HG03575 (cell line): ENCODE measurements at regions not wholly inside any gene's neighbourhood (a gene's known extent, or its start where the extent isn't known, plus 50 kb on each side); places are given as distances from the start of the nearest gene placed in this dataset.

Source experiments
- ATAC-seq: cut with Tn5 transposase; IDR thresholded peaks from one replicate; pipeline ENCODE4 v1.9.1; 2021; ENCODE audit not compliant: unreplicated experiment, insufficient number of reproducible peaks, low FRiP score; ENCODE audit errors: extremely low read depth

DNA sequence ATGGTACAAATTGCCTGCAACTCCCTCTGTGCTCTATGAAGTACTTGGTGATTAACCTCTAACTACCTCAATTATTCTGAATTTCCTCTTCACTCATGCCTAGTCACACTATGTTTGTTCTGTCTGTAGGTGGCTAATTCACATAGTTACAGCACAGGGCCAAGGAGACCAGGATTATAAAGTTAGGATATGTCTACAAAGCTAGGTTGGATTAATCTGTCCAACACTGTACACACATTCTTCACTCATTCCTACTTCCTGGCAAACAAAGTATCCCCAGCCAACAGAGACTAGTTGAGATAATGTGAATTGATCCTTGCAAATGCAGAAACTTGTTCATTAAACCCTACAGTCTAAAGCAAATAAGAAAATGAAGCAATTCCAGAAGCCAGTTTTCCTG, 269.8 kb downstream of the HACE1 start:
- no peak for ATAC-seq

DNA sequence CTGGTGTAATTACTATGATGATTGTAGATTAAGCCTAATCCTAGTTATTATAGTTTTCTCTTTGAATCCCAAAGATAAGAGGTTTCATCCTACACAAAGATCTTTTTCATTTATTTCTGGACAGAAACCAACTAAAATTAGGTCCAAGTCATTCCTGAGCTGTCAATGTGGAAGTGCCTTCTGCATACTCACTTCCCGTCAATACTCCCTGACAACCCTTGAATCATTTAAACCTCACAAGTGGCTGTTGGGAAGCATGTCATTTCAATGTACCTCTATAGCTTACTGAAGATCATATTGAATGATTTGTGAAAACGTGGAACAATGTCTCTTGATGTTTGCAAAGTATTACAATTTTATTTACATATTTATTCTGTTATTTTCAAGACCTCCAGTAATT, 274.1 kb downstream of the HACE1 start:
- no peak for ATAC-seq

DNA sequence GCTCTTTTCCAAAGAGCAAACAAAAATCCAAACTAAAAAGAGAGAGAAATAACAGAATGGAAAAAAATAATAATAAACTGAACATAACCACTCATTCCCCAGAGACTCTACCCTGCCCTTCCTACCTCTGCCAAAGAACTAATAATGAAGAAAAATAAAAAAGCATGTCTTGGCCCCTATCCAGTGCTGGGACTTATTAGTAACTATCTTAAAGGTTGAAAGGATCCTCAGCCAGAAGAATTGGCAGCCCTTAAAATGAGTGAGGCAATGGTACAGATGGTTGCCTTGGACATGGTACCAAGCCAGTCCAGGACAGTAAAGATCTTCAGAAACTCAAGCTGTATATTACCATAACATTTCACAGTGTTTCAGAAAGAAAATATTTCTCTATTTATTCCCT, 279.3 kb downstream of the HACE1 start:
- no peak for ATAC-seq

DNA sequence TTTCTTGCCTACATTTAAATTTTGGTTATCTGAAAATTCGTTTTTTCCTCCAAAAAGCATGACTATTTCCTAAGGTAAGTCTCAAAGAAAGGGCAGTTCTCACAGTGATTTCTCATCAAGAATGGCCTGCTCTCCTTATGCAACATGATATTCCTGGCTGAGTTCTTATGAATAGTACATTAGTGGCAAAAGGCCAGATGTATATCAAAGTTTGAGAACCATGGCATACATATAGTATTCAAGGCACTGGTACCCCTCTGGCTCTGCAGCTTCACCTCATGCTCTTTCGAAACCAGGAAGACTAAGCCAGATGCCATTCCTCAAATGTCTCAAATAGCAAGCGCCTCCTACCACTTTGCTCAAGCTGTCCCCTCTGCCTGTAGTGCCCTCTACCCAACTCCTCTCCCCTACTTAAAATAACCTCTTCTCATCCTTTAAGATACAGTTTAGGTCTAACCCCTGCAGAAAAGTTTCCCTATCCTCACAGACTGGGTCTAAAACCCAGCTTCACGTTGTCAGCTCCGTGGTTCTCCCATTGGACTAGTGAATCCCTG, 280.3 kb downstream of the HACE1 start:
- no peak for ATAC-seq

DNA sequence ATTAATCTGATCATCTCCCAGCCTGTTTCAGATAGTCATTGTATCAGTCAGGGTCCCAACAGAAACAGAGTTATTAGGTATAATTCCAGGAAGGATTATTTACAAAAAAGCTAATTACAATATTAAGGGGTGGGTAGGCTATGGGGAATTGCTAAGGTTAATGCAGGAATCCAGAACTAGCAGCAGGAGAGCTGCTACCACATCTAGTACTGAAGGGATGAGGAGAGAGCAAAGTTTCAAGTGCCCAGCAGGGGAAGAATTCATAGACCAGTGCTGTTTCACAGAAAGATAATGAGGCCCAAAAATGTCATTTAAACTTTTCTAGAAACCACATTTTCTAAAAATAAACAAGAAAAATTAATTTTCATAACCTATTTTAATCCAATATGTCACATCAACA, 284.2 kb downstream of the HACE1 start:
- ATAC-seq: no peak

- ATAC-seq: no peak
Measured at GRCh38 chr6:104574135-104574750, 285.5 kb downstream of the HACE1 start.

DNA sequence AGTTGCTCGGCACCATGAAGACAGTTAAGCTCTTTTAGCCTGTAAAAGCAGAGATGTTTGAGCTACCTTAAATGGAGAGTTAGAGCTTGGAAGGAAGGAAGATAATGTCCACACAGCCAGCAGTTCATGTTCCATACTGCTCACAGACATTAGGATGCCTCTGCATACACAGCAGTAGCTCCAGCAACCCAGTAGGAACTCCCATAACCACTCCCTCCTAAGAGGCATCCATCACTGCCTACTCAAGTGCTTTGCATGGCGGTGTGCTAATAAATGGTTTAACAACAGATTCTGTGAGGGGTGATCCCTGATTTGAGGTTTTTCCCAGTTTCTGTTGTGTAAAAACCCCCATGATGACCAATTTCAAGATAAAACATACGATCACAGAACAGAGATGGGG, 286.4 kb downstream of the HACE1 start:
- ATAC-seq: no peak

DNA sequence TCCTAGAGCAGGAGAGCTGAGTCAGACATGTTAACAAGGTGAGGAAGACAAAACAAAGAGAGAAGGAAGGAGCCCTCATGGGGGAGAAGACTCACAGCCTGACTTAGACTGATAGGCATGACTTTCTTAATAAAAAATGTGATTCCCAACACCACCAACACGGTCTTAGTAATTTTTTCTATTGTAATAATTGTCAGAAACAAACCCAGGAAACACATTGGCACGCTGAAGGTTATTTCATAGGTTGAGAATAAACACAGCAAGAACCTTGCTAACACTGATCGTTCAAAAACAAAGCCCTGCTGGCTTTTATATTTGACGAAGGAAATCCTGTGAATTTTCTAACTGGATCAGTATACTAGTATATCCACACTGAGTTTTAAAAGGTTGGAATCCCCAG, 286.8 kb downstream of the HACE1 start:
- no peak for ATAC-seq

DNA sequence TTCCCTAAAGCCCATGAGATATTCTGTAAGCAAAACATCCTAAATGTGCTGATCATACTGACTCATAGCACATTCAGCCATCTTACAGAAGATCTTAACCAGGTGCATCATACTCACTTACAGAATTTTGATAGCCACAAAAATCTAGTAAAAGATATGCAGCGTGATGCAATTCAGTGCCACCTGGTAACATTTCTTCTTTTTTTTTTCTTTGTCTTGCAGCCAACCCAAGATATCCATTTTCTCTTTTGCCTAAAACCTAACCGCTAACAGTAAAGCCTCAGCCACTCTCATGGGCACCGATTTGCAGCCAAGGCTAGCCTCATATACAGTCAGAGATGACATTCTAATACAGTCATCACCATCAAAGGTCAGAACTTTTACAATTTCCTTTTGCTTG, 293.3 kb downstream of the HACE1 start:
- ATAC-seq: no peak

DNA sequence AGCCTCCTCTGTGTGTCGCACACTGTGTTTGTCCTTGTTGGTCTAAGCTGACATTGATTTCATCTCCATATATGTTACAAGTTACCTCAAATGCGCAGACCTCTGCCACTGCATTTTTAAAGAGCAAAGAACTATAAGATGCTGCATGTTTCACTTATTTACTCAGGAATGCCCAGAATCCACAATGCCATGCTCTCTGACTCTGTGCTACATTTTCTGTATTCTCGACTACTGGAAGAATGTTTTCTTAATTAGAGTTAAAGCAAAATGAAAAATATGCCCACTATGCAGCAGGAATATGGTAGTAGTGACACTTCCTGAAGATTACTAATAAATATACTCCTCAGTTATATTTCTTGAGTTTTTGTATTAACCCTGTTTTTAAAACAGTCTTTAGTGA, 296.4 kb downstream of the HACE1 start:
- ATAC-seq: no peak

GRCh38 chr6:104559435-104560202, 300.1 kb downstream of the HACE1 start:
- no peak for ATAC-seq

GRCh38 chr6:104558746-104559145, 301.0 kb downstream of the HACE1 start:
- no peak for ATAC-seq

DNA sequence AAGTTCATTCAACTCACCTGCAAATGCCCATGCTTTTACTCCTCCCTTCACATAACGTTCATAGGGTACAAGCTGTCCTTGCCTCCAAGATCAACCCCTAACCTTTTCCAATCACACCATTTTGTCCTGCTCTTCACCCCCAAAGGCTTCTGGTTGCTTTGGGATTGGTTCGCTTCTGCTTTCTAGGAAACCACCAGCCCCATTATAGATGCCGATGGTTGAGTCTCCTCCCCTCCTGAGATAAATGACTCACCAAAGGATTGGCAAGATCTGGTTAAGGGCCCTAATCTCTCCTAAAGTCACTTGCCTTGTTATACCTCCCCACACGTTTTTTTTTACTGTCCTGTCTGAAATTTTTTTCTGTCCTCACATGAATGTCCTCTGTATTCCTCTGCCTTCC, 311.4 kb downstream of the HACE1 start:
- no peak for ATAC-seq

- ATAC-seq: no peak
Measured at GRCh38 chr6:104541411-104541810, 318.3 kb downstream of the HACE1 start.

DNA sequence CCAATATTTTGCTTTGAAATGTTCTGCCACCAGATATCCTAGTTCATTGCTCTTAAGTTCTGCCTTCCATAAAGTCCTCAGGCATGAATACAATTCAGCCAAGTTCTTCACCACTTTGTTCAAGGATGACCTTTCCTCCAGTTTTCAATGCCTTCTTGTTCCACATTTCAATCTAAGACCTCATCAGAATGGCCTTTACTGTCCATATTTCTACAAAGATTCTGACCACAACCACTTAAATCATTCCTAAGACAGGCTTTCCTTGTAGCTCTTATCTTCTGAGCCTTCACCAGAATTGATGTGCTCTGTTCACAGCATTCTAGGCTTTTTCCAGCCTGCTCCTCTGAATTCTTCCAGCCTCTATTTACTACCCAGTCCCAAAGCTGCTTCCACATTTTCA, 319.0 kb downstream of the HACE1 start:
- no peak for ATAC-seq

- ATAC-seq: no peak
Measured at GRCh38 chr6:104539173-104539572, 320.5 kb downstream of the HACE1 start.

DNA sequence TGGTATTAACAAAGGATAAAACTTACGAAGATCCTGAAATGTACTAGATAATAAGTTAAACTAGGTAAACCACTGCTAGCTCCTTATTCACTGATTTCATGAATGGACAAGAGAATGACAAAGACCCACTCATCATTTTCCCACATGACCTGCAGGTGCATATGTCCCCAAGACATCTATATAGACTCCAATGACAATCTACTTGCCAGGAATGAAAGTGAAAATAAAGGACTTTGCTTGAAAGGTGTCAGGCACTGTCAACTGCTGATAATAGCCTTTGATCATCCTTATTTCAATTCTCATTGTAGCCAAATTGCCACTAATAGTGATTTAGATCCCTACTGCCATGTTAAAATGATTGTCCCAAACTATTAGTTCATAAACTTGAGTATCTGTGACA, 321.8 kb downstream of the HACE1 start:
- no peak for ATAC-seq

DNA sequence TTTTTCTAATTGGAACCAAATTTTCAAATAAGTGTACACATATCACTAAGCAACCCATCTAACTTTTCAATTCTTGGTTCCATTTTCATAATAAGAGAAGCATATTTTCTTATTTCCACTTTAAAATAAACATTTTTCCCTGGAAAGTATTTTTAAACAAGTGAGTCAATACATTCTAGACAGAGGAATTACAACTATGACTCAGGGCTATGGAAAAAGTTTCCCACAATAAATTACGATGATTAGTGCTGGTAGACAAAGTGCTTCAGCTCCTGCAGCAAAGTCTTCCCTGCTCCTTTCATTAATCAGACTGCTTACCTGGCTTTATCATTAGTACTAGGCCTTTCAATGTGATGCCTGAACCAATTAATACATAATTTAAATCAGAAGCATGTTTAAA, 322.5 kb downstream of the HACE1 start:
- ATAC-seq: no peak

DNA sequence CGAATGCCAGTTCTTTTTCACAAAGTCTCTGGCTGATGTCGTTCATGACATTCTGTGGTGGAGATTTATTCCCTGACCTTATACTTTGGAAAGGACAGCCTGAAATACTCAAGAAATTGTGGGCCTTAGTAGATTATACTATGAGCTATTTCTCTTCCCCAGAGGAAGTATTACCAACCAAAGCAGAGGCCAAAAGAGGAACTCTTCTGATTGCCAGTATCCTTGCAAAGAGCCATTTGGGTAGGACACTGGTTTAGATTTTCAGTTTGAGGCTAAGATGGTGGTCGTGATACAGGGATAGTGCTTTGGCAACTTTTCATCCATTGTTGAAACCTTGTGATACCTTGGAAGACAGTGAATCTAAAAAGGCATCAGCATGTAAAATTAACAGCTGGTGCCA, 327.3 kb downstream of the HACE1 start:
- no peak for ATAC-seq

GRCh38 chr6:104531646-104532045, 328.1 kb downstream of the HACE1 start:
- ATAC-seq: no peak
